DND-41 (cell line): ENCODE measurements at regions not wholly inside any gene's neighbourhood (a gene's known extent, or its start where the extent isn't known, plus 50 kb on each side); places are given as distances from the start of the nearest gene placed in this dataset.
"Not testable (repeated sequence)": the region's sequence is repeated elsewhere in the genome, so short reads cannot be mapped to it uniquely, and the experiment has no call there.

ENCODE experiments used
- ATAC-seq: fragments of 200-7000 bp; cut with Tn5 transposase; 3 replicates; pipeline ENCODE4 v1.9.1; 2021; ENCODE audit warnings: low read depth; ENCODE audit not compliant: insufficient read depth
- DNase-seq: peaks from one replicate; pipeline ENCODE4 v3.0.0-alpha.2; 2020
- H2AFZ ChIP-seq: 2 replicates; pipeline ENCODE4 v1.6.0; 2012; ENCODE audit warnings: low read depth, low read length
- H3K27ac ChIP-seq: 2 replicates; pipeline ENCODE4 v1.5.1; 2012; ENCODE audit warnings: low read length, inconsistent platforms
- H3K27me3 ChIP-seq: fragments of 200-600 bp; sonication (generic); 2 replicates; pipeline ENCODE4 v1.6.0; 2012; ENCODE audit warnings: low read length, mild to moderate bottlenecking, inconsistent platforms; ENCODE audit not compliant: insufficient read depth, poor library complexity
- H3K36me3 ChIP-seq: 2 replicates; pipeline ENCODE4 v1.5.1; 2012; ENCODE audit warnings: low read length, inconsistent platforms; ENCODE audit not compliant: insufficient read depth
- H3K4me1 ChIP-seq: 2 replicates; pipeline ENCODE4 v1.5.1; 2012; ENCODE audit warnings: mild to moderate bottlenecking, low read length; ENCODE audit not compliant: insufficient read depth
- H3K4me2 ChIP-seq: 2 replicates; pipeline ENCODE4 v1.6.0; 2012; ENCODE audit warnings: mild to moderate bottlenecking, moderate library complexity, low read length, inconsistent platforms; ENCODE audit not compliant: insufficient read depth
- H3K4me3 ChIP-seq, 2 experiments: fragments of 200-600 bp in 1 of 2; shearing (Covaris generic) in 1 of 2; 2 replicates each; pipeline ENCODE4 v1.5.1; 2012 to 2016; ENCODE audit warnings: inconsistent platforms in 2 of 2, low read length in 2 of 2, mild to moderate bottlenecking in 2 of 2, low read depth in 1 of 2, moderate library complexity in 1 of 2
- H3K79me2 ChIP-seq: 2 replicates; pipeline ENCODE4 v1.6.0; 2012; ENCODE audit warnings: low read length, inconsistent platforms; ENCODE audit not compliant: insufficient read depth
- H3K9ac ChIP-seq: 2 replicates; pipeline ENCODE4 v1.6.0; 2012; ENCODE audit warnings: low read depth, mild to moderate bottlenecking, inconsistent platforms, low read length, moderate library complexity
- H3K9me3 ChIP-seq: 2 replicates; pipeline ENCODE4 v1.5.1; 2012; ENCODE audit warnings: low read length, moderate library complexity, mild to moderate bottlenecking, inconsistent platforms; ENCODE audit not compliant: insufficient read depth, severe bottlenecking
- H4K20me1 ChIP-seq: 2 replicates; pipeline ENCODE4 v1.6.0; 2012; ENCODE audit warnings: low read length; ENCODE audit not compliant: insufficient read depth
- EZH2 ChIP-seq: IDR thresholded peaks from 3 replicates; pipeline ENCODE4 v1.6.1; 2012; ENCODE audit warnings: borderline replicate concordance, low read depth, mild to moderate bottlenecking, moderate library complexity, low read length, inconsistent platforms; ENCODE audit not compliant: severe bottlenecking
- TF ChIP-seq, protein P1 (sequence below): IDR thresholded peaks from 2 replicates; pipeline ENCODE4 v1.5.1; 2012; ENCODE audit warnings: borderline replicate concordance, low read length, moderate library complexity, mild to moderate bottlenecking; ENCODE audit not compliant: poor library complexity, severe bottlenecking; ENCODE audit errors: extremely low read depth

DNA sequence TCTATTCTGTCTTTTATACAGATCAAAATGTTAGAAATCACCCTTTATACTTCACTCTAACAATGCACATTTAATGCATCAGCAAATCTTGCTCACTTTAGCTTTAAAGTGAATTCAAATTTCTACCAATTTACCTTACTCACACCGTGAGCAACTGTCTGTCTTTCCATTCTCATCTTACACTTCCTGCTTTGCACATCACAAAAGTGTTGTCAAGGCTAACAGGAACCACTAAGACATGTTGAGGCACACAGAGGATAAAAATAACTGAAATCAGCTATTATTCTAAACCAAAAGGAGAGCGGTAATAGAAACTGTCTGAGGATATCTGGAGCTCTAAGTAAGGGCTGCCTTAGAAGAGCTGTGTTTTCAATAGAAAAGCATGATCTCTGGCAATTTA lies 519.9 kb downstream of the ZBBX start:
- Histone ChIP-seq H3K4me2 (no peak overlapping the region), H3K9ac (no peak overlapping the region), H2AFZ (no peak overlapping the region), H3K36me3 (no peaks in the 10 kb centered on the region), H3K27ac (no peak overlapping the region), H3K4me3 (no peak overlapping the region), H4K20me1 (no peaks in the 10 kb centered on the region), H3K9me3 (peaks cover 3% of the 10 kb centered on the region), H3K79me2 (no peaks in the 10 kb centered on the region), H3K27me3 (no peaks in the 10 kb centered on the region), H3K4me1 (no peaks in the 10 kb centered on the region)
- ATAC-seq (no peak), DNase-seq (no peak)
- TF ChIP-seq, protein P1, sequence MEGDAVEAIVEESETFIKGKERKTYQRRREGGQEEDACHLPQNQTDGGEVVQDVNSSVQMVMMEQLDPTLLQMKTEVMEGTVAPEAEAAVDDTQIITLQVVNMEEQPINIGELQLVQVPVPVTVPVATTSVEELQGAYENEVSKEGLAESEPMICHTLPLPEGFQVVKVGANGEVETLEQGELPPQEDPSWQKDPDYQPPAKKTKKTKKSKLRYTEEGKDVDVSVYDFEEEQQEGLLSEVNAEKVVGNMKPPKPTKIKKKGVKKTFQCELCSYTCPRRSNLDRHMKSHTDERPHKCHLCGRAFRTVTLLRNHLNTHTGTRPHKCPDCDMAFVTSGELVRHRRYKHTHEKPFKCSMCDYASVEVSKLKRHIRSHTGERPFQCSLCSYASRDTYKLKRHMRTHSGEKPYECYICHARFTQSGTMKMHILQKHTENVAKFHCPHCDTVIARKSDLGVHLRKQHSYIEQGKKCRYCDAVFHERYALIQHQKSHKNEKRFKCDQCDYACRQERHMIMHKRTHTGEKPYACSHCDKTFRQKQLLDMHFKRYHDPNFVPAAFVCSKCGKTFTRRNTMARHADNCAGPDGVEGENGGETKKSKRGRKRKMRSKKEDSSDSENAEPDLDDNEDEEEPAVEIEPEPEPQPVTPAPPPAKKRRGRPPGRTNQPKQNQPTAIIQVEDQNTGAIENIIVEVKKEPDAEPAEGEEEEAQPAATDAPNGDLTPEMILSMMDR = no peak
- TF ChIP-seq EZH2 = no peak

DNA sequence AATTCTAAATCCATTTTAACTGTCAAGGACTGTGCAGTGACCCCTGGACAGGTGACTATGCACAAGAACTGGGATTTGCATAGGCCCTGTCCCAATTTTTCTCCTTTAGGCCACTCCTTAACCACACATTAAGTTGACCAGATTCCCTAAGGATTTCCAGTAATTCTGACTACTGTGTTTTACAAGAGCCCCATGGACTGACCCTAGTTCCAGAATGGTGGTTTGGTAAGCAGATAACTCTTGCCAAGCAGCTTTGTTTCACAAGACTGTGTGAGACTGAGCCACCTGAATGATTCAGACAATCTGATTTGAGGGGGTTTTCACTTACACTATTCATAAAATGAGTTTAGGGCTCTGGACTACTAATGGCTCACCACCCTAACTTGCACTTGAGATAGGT lies 535.8 kb downstream of the ZBBX start:
- H2AFZ ChIP-seq = no peak overlapping the region
- no peaks in the 10 kb centered on the region for H3K9me3 ChIP-seq
- no peak overlapping the region for H3K4me3 ChIP-seq
- no peaks in the 10 kb centered on the region for H3K36me3 ChIP-seq
- no peak for ATAC-seq
- no peak for TF ChIP-seq EZH2
- TF ChIP-seq, protein P1 = no peak
- H3K9ac ChIP-seq = no peak overlapping the region
- no peak for DNase-seq
- H3K4me2 ChIP-seq = no peak overlapping the region
- no peaks in the 10 kb centered on the region for H3K27me3 ChIP-seq
- H4K20me1 ChIP-seq = no peaks in the 10 kb centered on the region
- H3K27ac ChIP-seq = no peak overlapping the region
- no peaks in the 10 kb centered on the region for H3K79me2 ChIP-seq
- H3K4me1 ChIP-seq = no peaks in the 10 kb centered on the region

DNA sequence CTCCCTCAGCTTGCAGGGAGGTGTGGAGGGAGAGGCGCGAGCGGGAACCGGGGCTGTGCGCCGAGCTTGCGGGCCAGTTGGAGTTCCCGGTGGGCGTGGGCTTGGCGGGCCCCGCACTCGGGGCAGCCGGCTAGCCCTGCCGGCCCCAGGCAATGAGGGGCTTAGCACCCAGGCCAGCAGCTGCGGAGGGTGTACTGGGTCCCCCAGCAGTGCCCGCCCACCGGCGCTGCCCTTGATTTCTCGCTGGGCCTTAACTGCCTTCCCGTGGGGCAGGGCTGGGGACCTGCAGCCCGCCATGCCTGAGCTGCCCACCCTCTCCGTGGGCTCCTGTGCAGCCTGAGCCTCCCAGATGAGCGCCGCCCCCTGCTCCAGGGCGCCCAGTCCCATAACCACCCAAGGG lies 537.3 kb downstream of the ZBBX start:
- not testable (repeated sequence) for ATAC-seq

DNA sequence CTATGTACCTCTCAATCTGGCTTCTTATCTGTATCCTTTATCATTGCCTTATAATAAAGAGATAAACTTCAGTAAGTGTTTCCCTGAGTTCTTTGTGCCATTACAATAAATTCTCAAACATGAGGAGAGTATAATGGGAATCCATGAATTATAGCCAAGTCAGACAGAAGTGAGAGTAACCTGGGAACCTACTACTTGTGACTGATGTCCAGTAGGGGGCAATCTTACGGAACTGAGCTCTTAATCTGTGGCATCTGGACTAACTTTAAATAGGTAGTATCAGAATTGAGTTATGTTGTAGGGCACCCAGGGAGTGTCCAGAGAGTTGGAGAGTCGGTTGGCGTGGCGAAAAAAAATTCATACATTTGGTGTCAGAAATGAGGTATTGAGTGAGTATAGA lies 542.6 kb downstream of the ZBBX start:
- Histone ChIP-seq H3K4me1 (no peaks in the 10 kb centered on the region), H3K9me3 (no peaks in the 10 kb centered on the region), H3K36me3 (no peaks in the 10 kb centered on the region), H3K9ac (no peak overlapping the region), H2AFZ (no peak overlapping the region), H4K20me1 (no peaks in the 10 kb centered on the region), H3K4me3 (no peak overlapping the region), H3K27ac (no peak overlapping the region), H3K79me2 (no peaks in the 10 kb centered on the region), H3K4me2 (no peak overlapping the region), H3K27me3 (no peaks in the 10 kb centered on the region)
- no peak for DNase-seq
- TF ChIP-seq, protein P1 = peak; percentile 42
- TF ChIP-seq EZH2 = no peak
- no peak for ATAC-seq

More for the DNA sequence above, 537.3 kb downstream of the ZBBX start:
- H3K27me3 ChIP-seq, DNase-seq, H3K9me3 ChIP-seq, H3K4me3 ChIP-seq, H3K4me1 ChIP-seq, H3K36me3 ChIP-seq, H2AFZ ChIP-seq, H4K20me1 ChIP-seq, H3K27ac ChIP-seq, H3K9ac ChIP-seq, H3K79me2 ChIP-seq, H3K4me2 ChIP-seq: not testable (repeated sequence)
